ENCODE measurements at regions not wholly inside any gene's neighbourhood (a gene's known extent, or its start where the extent isn't known, plus 50 kb on each side); places are given as distances from the start of the nearest gene placed in this dataset.

GRCh38 chr7:85565276-85565675 is 378.4 kb upstream of the SEMA3D start:
- H3K27me3 ChIP-seq = no peaks in the 10 kb centered on the region
- H3K9ac ChIP-seq = no peak overlapping the region
- TF ChIP-seq Cebpa-rat (IDR thresholded peaks at IDR 0.05) = no peak
- no peak overlapping the region for H3K4me3 ChIP-seq
- H4K20me1 ChIP-seq = no peaks in the 10 kb centered on the region
- no peak overlapping the region for H3K27ac ChIP-seq
- no peaks in the 10 kb centered on the region for H3K9me3 ChIP-seq
- H3K36me3 ChIP-seq = no peaks in the 10 kb centered on the region
- no peak overlapping the region for H3K4me2 ChIP-seq
- peaks cover 6% of the 10 kb centered on the region; the same call in 1 of the 2 replicates for H3K4me1 ChIP-seq

GRCh38 chr7:85564861-85565260 is 378.0 kb upstream of the SEMA3D start:
- no peaks in the 10 kb centered on the region for H3K9me3 ChIP-seq
- peaks cover 6% of the 10 kb centered on the region; the same call in 1 of the 2 replicates for H3K4me1 ChIP-seq
- no peak overlapping the region for H3K4me2 ChIP-seq
- no peak overlapping the region for H3K27ac ChIP-seq
- TF ChIP-seq Cebpa-rat (IDR thresholded peaks at IDR 0.05) = no peak
- no peaks in the 10 kb centered on the region for H3K27me3 ChIP-seq
- no peak overlapping the region for H3K4me3 ChIP-seq
- no peak overlapping the region for H3K9ac ChIP-seq
- no peaks in the 10 kb centered on the region for H3K36me3 ChIP-seq
- H4K20me1 ChIP-seq = no peaks in the 10 kb centered on the region

- H3K27me3 ChIP-seq = no peaks in the 10 kb centered on the region
- no peak overlapping the region for H3K4me2 ChIP-seq
- no peak overlapping the region for H3K4me3 ChIP-seq
- no peaks in the 10 kb centered on the region for H4K20me1 ChIP-seq
- H3K9me3 ChIP-seq = no peaks in the 10 kb centered on the region
- no peak overlapping the region for H3K27ac ChIP-seq
- H3K9ac ChIP-seq = no peak overlapping the region
- no peak for TF ChIP-seq Cebpa-rat (IDR thresholded peaks at IDR 0.05)
- H3K36me3 ChIP-seq = no peaks in the 10 kb centered on the region
- H3K4me1 ChIP-seq = no peaks in the 10 kb centered on the region
Measured at GRCh38 chr7:85561706-85562105, 374.9 kb upstream of the SEMA3D start.

GRCh38 chr7:85554236-85555178 is 367.7 kb upstream of the SEMA3D start:
- Histone ChIP-seq H3K27ac (no peak overlapping the region), H3K27me3 (no peaks in the 10 kb centered on the region), H3K4me2 (no peak overlapping the region), H3K9ac (no peak overlapping the region), H3K4me1 (no peaks in the 10 kb centered on the region), H3K9me3 (no peaks in the 10 kb centered on the region), H4K20me1 (no peaks in the 10 kb centered on the region), H3K36me3 (no peaks in the 10 kb centered on the region), H3K4me3 (no peak overlapping the region)
- no peak for TF ChIP-seq Cebpa-rat (IDR thresholded peaks at IDR 0.05)

GRCh38 chr7:85535974-85536729 is 349.3 kb upstream of the SEMA3D start:
- Histone ChIP-seq H3K4me2 (no peak overlapping the region), H3K27ac (no peak overlapping the region), H3K36me3 (no peaks in the 10 kb centered on the region), H4K20me1 (no peaks in the 10 kb centered on the region), H3K4me3 (no peak overlapping the region), H3K27me3 (no peaks in the 10 kb centered on the region), H3K9me3 (no peaks in the 10 kb centered on the region), H3K9ac (no peak overlapping the region), H3K4me1 (no peaks in the 10 kb centered on the region)
- TF ChIP-seq Cebpa-rat (IDR thresholded peaks at IDR 0.05) = no peak

GRCh38 chr7:85529831-85530230 is 343.0 kb upstream of the SEMA3D start:
- Histone ChIP-seq H3K4me3 (no peak overlapping the region), H3K27ac (no peak overlapping the region), H3K9ac (no peak overlapping the region), H3K4me2 (no peak overlapping the region), H3K27me3 (no peaks in the 10 kb centered on the region), H3K36me3 (no peaks in the 10 kb centered on the region), H4K20me1 (no peaks in the 10 kb centered on the region), H3K9me3 (no peaks in the 10 kb centered on the region), H3K4me1 (peaks cover 5% of the 10 kb centered on the region; the same call in 1 of the 2 replicates)
- TF ChIP-seq Cebpa-rat (IDR thresholded peaks at IDR 0.05) = no peak

GRCh38 chr7:85529201-85529600 is 342.3 kb upstream of the SEMA3D start:
- TF ChIP-seq Cebpa-rat (IDR thresholded peaks at IDR 0.05) = no peak
- Histone ChIP-seq H3K9ac (no peak overlapping the region), H3K27ac (no peak overlapping the region), H3K36me3 (no peaks in the 10 kb centered on the region), H3K4me1 (peaks cover 5% of the 10 kb centered on the region; the same call in 1 of the 2 replicates), H3K4me2 (no peak overlapping the region), H3K9me3 (no peaks in the 10 kb centered on the region), H3K27me3 (no peaks in the 10 kb centered on the region), H4K20me1 (no peaks in the 10 kb centered on the region), H3K4me3 (no peak overlapping the region)

GRCh38 chr7:85528581-85528980 is 341.7 kb upstream of the SEMA3D start:
- Histone ChIP-seq H3K36me3 (no peaks in the 10 kb centered on the region), H3K27me3 (no peaks in the 10 kb centered on the region), H3K4me1 (peaks cover 5% of the 10 kb centered on the region; the same call in 1 of the 2 replicates), H3K27ac (no peak overlapping the region), H4K20me1 (no peaks in the 10 kb centered on the region), H3K9me3 (no peaks in the 10 kb centered on the region), H3K9ac (no peak overlapping the region), H3K4me2 (no peak overlapping the region), H3K4me3 (no peak overlapping the region)
- no peak for TF ChIP-seq Cebpa-rat (IDR thresholded peaks at IDR 0.05)

- H4K20me1 ChIP-seq = no peaks in the 10 kb centered on the region
- no peak overlapping the region for H3K9ac ChIP-seq
- TF ChIP-seq Cebpa-rat (IDR thresholded peaks at IDR 0.05) = no peak
- no peaks in the 10 kb centered on the region for H3K36me3 ChIP-seq
- no peak overlapping the region for H3K4me3 ChIP-seq
- peaks cover 5% of the 10 kb centered on the region; the same call in 1 of the 2 replicates for H3K4me1 ChIP-seq
- 0 out of 2 replicates have a peak overlapping the region, but pooled peaks have one; percentile 17 for H3K4me2 ChIP-seq
- H3K27me3 ChIP-seq = no peaks in the 10 kb centered on the region
- no peak overlapping the region for H3K27ac ChIP-seq
- H3K9me3 ChIP-seq = no peaks in the 10 kb centered on the region
Measured at GRCh38 chr7:85525676-85526075, 338.8 kb upstream of the SEMA3D start.

GRCh38 chr7:85522070-85522469 is 335.2 kb upstream of the SEMA3D start:
- no peak for TF ChIP-seq Cebpa-rat (IDR thresholded peaks at IDR 0.05)
- Histone ChIP-seq H4K20me1 (no peaks in the 10 kb centered on the region), H3K9me3 (no peaks in the 10 kb centered on the region), H3K27ac (no peak overlapping the region), H3K4me2 (no peak overlapping the region), H3K9ac (no peak overlapping the region), H3K36me3 (no peaks in the 10 kb centered on the region), H3K4me1 (peaks cover 5% of the 10 kb centered on the region; the same call in 1 of the 2 replicates), H3K4me3 (no peak overlapping the region), H3K27me3 (no peaks in the 10 kb centered on the region)

All from BLaER1 (cell line).